SU-DHL-6 (cell line): ENCODE measurements at regions not wholly inside any gene's neighbourhood (a gene's known extent, or its start where the extent isn't known, plus 50 kb on each side); places are given as distances from the start of the nearest gene placed in this dataset.

Experiments
- CTCF ChIP-seq: fragments of 200-600 bp; sonication (generic); IDR thresholded peaks from one replicate; pipeline ENCODE4 v1.5.1; 2017; ENCODE audit warnings: antibody characterized with exemption, mild to moderate bottlenecking, low read length, moderate library complexity; ENCODE audit not compliant: insufficient read depth, poor library complexity, severe bottlenecking
- EZH2phosphoT487 ChIP-seq: fragments of 200-600 bp; sonication (generic), shearing (Covaris generic); conservative IDR thresholded peaks from 2 replicates; pipeline ENCODE4 v1.6.1; 2018; ENCODE audit warnings: mild to moderate bottlenecking, antibody characterized with exemption, low read length, moderate library complexity, mixed read lengths

- TF ChIP-seq CTCF (no peak), EZH2phosphoT487 (no peak)
Observed at GRCh38 chr1:196115646-196116045, 492.6 kb downstream of the KCNT2 start.
